Breast epithelium (tissue), 3 donors: ENCODE measurements at regions not wholly inside any gene's neighbourhood (a gene's known extent, or its start where the extent isn't known, plus 50 kb on each side); places are given as distances from the start of the nearest gene placed in this dataset.

Source experiments
- POLR2A ChIP-seq: fragments of 450-650 bp; IDR thresholded peaks from one replicate; pipeline ENCODE4 v1.6.1; 2016; ENCODE audit warnings: antibody characterized with exemption, mild to moderate bottlenecking, moderate library complexity
- TF ChIP-seq, protein P1 (sequence below), 3 donors: fragments of 450-650 bp; IDR thresholded peaks; one replicate each; pipeline ENCODE4 v1.5.1; 2016 to 2017; ENCODE audit warnings: antibody characterized with exemption in 3 of 3, mild to moderate bottlenecking in 3 of 3, moderate library complexity in 3 of 3

DNA sequence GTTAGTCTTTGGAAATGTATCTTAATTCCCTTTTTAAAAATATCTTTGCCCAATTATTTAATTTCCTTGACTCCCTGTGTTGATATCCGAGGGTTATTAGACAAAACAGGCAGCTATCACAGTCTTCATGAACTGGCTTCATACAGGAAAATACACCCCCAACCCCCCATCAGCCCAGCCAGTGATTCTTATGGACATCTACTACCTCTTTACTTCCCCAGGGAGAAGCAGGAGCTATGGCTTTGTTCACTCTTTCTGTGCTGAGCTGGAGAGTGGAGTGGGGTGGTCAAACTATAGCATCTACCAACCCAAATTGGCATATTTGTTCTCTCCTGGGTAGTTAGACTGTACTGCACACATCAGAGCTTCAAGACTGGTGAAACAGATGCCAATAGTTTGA lies 134.4 kb upstream of the SLC38A2 start:
- no peak for TF ChIP-seq POLR2A
- TF ChIP-seq, protein P1, sequence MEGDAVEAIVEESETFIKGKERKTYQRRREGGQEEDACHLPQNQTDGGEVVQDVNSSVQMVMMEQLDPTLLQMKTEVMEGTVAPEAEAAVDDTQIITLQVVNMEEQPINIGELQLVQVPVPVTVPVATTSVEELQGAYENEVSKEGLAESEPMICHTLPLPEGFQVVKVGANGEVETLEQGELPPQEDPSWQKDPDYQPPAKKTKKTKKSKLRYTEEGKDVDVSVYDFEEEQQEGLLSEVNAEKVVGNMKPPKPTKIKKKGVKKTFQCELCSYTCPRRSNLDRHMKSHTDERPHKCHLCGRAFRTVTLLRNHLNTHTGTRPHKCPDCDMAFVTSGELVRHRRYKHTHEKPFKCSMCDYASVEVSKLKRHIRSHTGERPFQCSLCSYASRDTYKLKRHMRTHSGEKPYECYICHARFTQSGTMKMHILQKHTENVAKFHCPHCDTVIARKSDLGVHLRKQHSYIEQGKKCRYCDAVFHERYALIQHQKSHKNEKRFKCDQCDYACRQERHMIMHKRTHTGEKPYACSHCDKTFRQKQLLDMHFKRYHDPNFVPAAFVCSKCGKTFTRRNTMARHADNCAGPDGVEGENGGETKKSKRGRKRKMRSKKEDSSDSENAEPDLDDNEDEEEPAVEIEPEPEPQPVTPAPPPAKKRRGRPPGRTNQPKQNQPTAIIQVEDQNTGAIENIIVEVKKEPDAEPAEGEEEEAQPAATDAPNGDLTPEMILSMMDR (IDR thresholded peaks at IDR 0.05) = no peak
